Astrocyte of the spinal cord (primary cell): ENCODE measurements at regions not wholly inside any gene's neighbourhood (a gene's known extent, or its start where the extent isn't known, plus 50 kb on each side); places are given as distances from the start of the nearest gene placed in this dataset.

Experiments
- DNase-seq: peaks from one replicate; pipeline ENCODE4 v3.0.0; 2011; ENCODE audit warnings: low read depth, low spot score
- H3K4me3 ChIP-seq: 2 replicates; pipeline ENCODE4 v1.5.1; 2011; ENCODE audit warnings: low read depth, mild to moderate bottlenecking, low read length, moderate library complexity
- CTCF ChIP-seq: IDR thresholded peaks from 2 replicates; pipeline ENCODE4 v1.5.1; 2012; ENCODE audit warnings: low read depth, mild to moderate bottlenecking, low read length, inconsistent platforms
- in situ Hi-C: cut with HindIII; loops from 2 replicates; pipeline ENCODE4 v1.10.0; 2017; ENCODE audit warnings: low sequenced_read_pairs

- DNase-seq, result no peak
- in situ Hi-C loops, result no loop called here
- no peak for TF ChIP-seq CTCF
- H3K4me3 ChIP-seq, result no peak overlapping the region
Measured at GRCh38 chr18:45241982-45242565, 373.2 kb upstream of the SLC14A2 start.

GRCh38 chr18:45243340-45244110 lies 371.8 kb upstream of the SLC14A2 start:
- no peak overlapping the region for H3K4me3 ChIP-seq
- in situ Hi-C loops, result no loop called here
- DNase-seq, result no peak
- TF ChIP-seq CTCF, result no peak

GRCh38 chr18:45245091-45245511 lies 370.2 kb upstream of the SLC14A2 start:
- in situ Hi-C loops, result no loop called here
- no peak overlapping the region for H3K4me3 ChIP-seq
- DNase-seq, result peak; percentile 22
- TF ChIP-seq CTCF, result no peak

GRCh38 chr18:45248240-45248903 lies 366.9 kb upstream of the SLC14A2 start:
- in situ Hi-C loops, result no loop called here

GRCh38 chr18:45249246-45249661 lies 366.0 kb upstream of the SLC14A2 start:
- no peak for TF ChIP-seq CTCF
- H3K4me3 ChIP-seq, result no peak overlapping the region
- in situ Hi-C loops, result no loop called here
- DNase-seq, result no peak

More at GRCh38 chr18:45248240-45248903, 366.9 kb upstream of the SLC14A2 start:
- TF ChIP-seq CTCF, result no peak
- H3K4me3 ChIP-seq, result no peak overlapping the region
- DNase-seq, result peak; percentile 82

GRCh38 chr18:45250479-45250878 lies 364.8 kb upstream of the SLC14A2 start:
- TF ChIP-seq CTCF, result no peak
- in situ Hi-C loops, result no loop called here
- DNase-seq, result no peak
- no peak overlapping the region for H3K4me3 ChIP-seq
